Naive thymus-derived CD4-positive, alpha-beta T cell (primary cell): ENCODE measurements at regions not wholly inside any gene's neighbourhood (a gene's known extent, or its start where the extent isn't known, plus 50 kb on each side); places are given as distances from the start of the nearest gene placed in this dataset.

Source experiments
- ATAC-seq: fragments of 150-1000 bp; cut with Tn5 transposase; 2 replicates; pipeline ENCODE4 v1.10.0; 2021; ENCODE audit warnings: mild to moderate bottlenecking, moderate library complexity
- CTCF ChIA-PET: fragments of 350-600 bp; sonication (Branson Sonifier 250); formaldehyde crosslinking; loops from one replicate; lab custom pipeline; 2021; ENCODE audit warnings: antibody characterized with exemption; lab: Charles Lee
- POLR2A ChIA-PET: fragments of 350-600 bp; sonication (Branson Sonifier 250); formaldehyde crosslinking; loops from one replicate; lab custom pipeline; 2021; ENCODE audit warnings: antibody characterized with exemption, inconsistent platforms; lab: Charles Lee
- DNase-seq, 9 donors: peaks; one replicate each; pipeline versions ENCODE4 v3.0.0 to v3.0.0-alpha.2; 2020 to 2022; ENCODE audit warnings: mixed read lengths in 1 of 9
- H3K27ac ChIP-seq: one replicate; pipeline ENCODE4 v1.7.0; 2013; ENCODE audit warnings: mild to moderate bottlenecking, low read depth, low read length, moderate library complexity
- H3K27me3 ChIP-seq, 2 donors: one replicate each; pipeline ENCODE4 v1.7.0; 2013; ENCODE audit warnings: low read length in 2 of 2, mild to moderate bottlenecking in 2 of 2, moderate library complexity in 2 of 2; ENCODE audit not compliant: control insufficient read depth in 2 of 2, insufficient read depth in 2 of 2
- H3K36me3 ChIP-seq, 3 experiments: 1 replicate in 2 of 3; 2 replicates in 1 of 3; pipeline ENCODE4 v1.7.0; 2013; ENCODE audit warnings: low read length in 3 of 3, mild to moderate bottlenecking in 3 of 3, moderate library complexity in 1 of 3; ENCODE audit not compliant: insufficient read depth in 3 of 3, control insufficient read depth in 2 of 3
- H3K4me1 ChIP-seq, 2 donors: one replicate each; pipeline ENCODE4 v1.7.0; 2013; ENCODE audit warnings: low read length in 2 of 2, mild to moderate bottlenecking in 2 of 2, moderate library complexity in 1 of 2; ENCODE audit not compliant: control insufficient read depth in 2 of 2, insufficient read depth in 2 of 2
- H3K4me3 ChIP-seq: 2 replicates; pipeline ENCODE4 v1.7.0; 2013; ENCODE audit warnings: mild to moderate bottlenecking, low read length
- H3K9me3 ChIP-seq, 3 experiments: 1 replicate in 2 of 3; 2 replicates in 1 of 3; pipeline ENCODE4 v1.7.0; 2013; ENCODE audit warnings: low read length in 3 of 3; ENCODE audit not compliant: control insufficient read depth in 2 of 3
- H3K27ac Mint-ChIP-seq, 9 donors: one replicate each; pipeline ENCODE4 v1.8.0; 2020 to 2022; ENCODE audit warnings: mixed read lengths in 9 of 9, mild to moderate bottlenecking in 8 of 9, moderate library complexity in 5 of 9, inconsistent platforms in 2 of 9
- H3K27me3 Mint-ChIP-seq, 5 donors: one replicate each; pipeline ENCODE4 v1.8.0; 2021 to 2022; ENCODE audit warnings: mixed read lengths in 5 of 5, mild to moderate bottlenecking in 1 of 5
- H3K36me3 Mint-ChIP-seq, 5 donors: one replicate each; pipeline ENCODE4 v1.8.0; 2020 to 2022; ENCODE audit warnings: mixed read lengths in 5 of 5, mild to moderate bottlenecking in 3 of 5, inconsistent platforms in 1 of 5
- H3K4me1 Mint-ChIP-seq, 7 donors: one replicate each; pipeline ENCODE4 v1.8.0; 2020 to 2022; ENCODE audit warnings: mixed read lengths in 7 of 7, mild to moderate bottlenecking in 3 of 7, inconsistent platforms in 1 of 7
- H3K4me3 Mint-ChIP-seq, 10 donors: one replicate each; pipeline ENCODE4 v1.8.0; 2020 to 2022; ENCODE audit warnings: mild to moderate bottlenecking in 10 of 10, mixed read lengths in 10 of 10, moderate library complexity in 6 of 10, inconsistent platforms in 2 of 10
- H3K9me3 Mint-ChIP-seq, 11 donors: one replicate each; pipeline ENCODE4 v1.8.0; 2020 to 2022; ENCODE audit warnings: mixed read lengths in 11 of 11, mild to moderate bottlenecking in 4 of 11, inconsistent platforms in 1 of 11, moderate library complexity in 1 of 11
- intact Hi-C, 2 donors: fragments of 100-400 bp; cut with micrococcal nuclease; formaldehyde crosslinking; loops; one replicate each; pipeline ENCODE4 v1.15.1; 2023

DNA sequence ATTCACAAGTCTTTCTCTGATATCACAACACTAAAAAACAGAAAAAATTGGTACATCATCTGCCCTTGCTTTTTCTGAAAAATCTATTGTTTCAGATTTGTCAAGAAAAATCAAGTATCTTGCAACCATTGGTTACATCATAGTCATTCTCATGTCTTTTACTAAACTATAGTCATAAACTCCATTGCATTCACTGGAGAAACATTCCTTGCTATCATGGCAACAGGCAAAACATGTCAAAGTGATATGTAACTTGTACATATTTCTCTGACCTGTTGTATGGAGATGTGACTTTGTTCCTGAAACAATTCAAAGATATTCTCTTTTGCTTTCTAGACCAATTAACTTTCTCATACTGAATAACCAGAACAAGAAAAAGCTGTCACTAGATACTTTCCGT lies 121.9 kb upstream of the ANK2 start:
- H3K36me3 ChIP-seq: no peaks in the 10 kb centered on the region
- H3K27me3 ChIP-seq: no peaks in the 10 kb centered on the region
- intact Hi-C loops: no loop called here
- ChIA-PET CTCF (no interaction called here), POLR2A (no interaction called here)
- Mint-ChIP-seq H3K36me3 (no peaks in the 10 kb centered on the region), H3K27ac (no peak overlapping the region), H3K4me1 (no peaks in the 10 kb centered on the region), H3K4me3 (no peak overlapping the region), H3K27me3 (peaks cover 3 to 32% (median 12%) of the 10 kb centered on the region in 5 donors), H3K9me3 (peaks cover 0 to 3% (median 0%) of the 10 kb centered on the region in 11 donors)
- no peak overlapping the region for H3K4me3 ChIP-seq
- DNase-seq (no peak), ATAC-seq (no peak)
- H3K4me1 ChIP-seq: no peaks in the 10 kb centered on the region
- no peaks in the 10 kb centered on the region for H3K9me3 ChIP-seq
- no peak overlapping the region for H3K27ac ChIP-seq

- Histone ChIP-seq H3K9me3 (no peaks in the 10 kb centered on the region), H3K4me3 (no peak overlapping the region), H3K27ac (no peak overlapping the region), H3K27me3 (no peaks in the 10 kb centered on the region), H3K4me1 (no peaks in the 10 kb centered on the region), H3K36me3 (no peaks in the 10 kb centered on the region)
- intact Hi-C loops: no loop called here
- no peaks in the 10 kb centered on the region for H3K36me3 Mint-ChIP-seq
- no peak for ATAC-seq
- no peaks in the 10 kb centered on the region for H3K4me1 Mint-ChIP-seq
- no peak overlapping the region for H3K27ac Mint-ChIP-seq
- CTCF ChIA-PET: no interaction called here
- no peak overlapping the region for H3K4me3 Mint-ChIP-seq
- POLR2A ChIA-PET: no interaction called here
- no peak for DNase-seq
- peaks cover 0 to 4% (median 0%) of the 10 kb centered on the region in 11 donors for H3K9me3 Mint-ChIP-seq
- H3K27me3 Mint-ChIP-seq: peaks cover 3 to 31% (median 27%) of the 10 kb centered on the region in 5 donors
These were observed 118.5 kb upstream of the ANK2 start for GRCh38 chr4:112931001-112931400.

DNA sequence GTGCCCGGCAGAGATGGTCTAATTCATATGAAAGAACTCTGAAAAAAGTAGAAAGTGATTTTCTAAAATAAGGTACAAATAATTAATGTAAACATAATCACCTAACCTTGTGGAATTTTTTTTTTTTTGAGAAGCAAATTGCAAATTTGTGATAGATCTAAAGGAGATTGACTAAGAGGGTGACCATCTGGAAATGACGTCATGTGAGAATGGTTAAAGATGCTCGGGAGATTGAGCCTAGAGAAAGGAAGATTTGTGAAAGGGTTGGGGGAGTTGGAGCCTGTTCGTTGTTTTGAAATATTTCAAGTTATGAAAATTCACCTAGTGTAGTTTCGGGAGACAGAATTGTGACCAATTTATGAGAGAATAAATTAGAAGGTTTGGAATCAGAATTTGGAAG lies 115.7 kb upstream of the ANK2 start:
- no peak overlapping the region for H3K4me3 ChIP-seq
- no peaks in the 10 kb centered on the region for H3K4me1 ChIP-seq
- H3K27me3 ChIP-seq: no peaks in the 10 kb centered on the region
- no peak overlapping the region for H3K27ac ChIP-seq
- Mint-ChIP-seq H3K4me3 (no peak overlapping the region), H3K27ac (no peak overlapping the region), H3K27me3 (peaks cover 0 to 30% (median 23%) of the 10 kb centered on the region in 5 donors), H3K9me3 (peaks cover 0 to 4% (median 0%) of the 10 kb centered on the region in 11 donors), H3K4me1 (no peaks in the 10 kb centered on the region), H3K36me3 (no peaks in the 10 kb centered on the region)
- ChIA-PET POLR2A (no interaction called here), CTCF (no interaction called here)
- no peaks in the 10 kb centered on the region for H3K9me3 ChIP-seq
- DNase-seq: no peak
- ATAC-seq: no peak
- intact Hi-C loops: no loop called here
- no peaks in the 10 kb centered on the region for H3K36me3 ChIP-seq

GRCh38 chr4:112938461-112939058 lies 110.9 kb upstream of the ANK2 start:
- Histone ChIP-seq H3K27me3 (no peaks in the 10 kb centered on the region), H3K4me1 (no peaks in the 10 kb centered on the region), H3K4me3 (no peak overlapping the region), H3K9me3 (no peaks in the 10 kb centered on the region), H3K27ac (no peak overlapping the region), H3K36me3 (no peaks in the 10 kb centered on the region)
- intact Hi-C loops: loop anchor here (1.0 to 5.0 kb wide), 5 partner anchors 172 to 841 kb away; no protein-coding TSS in a partner anchor
- Mint-ChIP-seq H3K9me3 (peaks cover 0 to 4% (median 0%) of the 10 kb centered on the region in 11 donors), H3K27me3 (peaks cover 9 to 26% (median 23%) of the 10 kb centered on the region in 5 donors), H3K27ac (no peak overlapping the region), H3K4me3 (no peak overlapping the region), H3K4me1 (no peaks in the 10 kb centered on the region), H3K36me3 (no peaks in the 10 kb centered on the region)
- ChIA-PET POLR2A (no interaction called here), CTCF (interaction anchor here (1.7 kb wide), 1 partner anchor 14 kb away, joined by 5 read pairs; no protein-coding TSS in a partner anchor)
- DNase-seq (peak in 3 of 9 donors; percentile 3 to 14 (median 4)), ATAC-seq (no peak)

- intact Hi-C loops: loop anchor here (5.0 kb wide), 3 partner anchors 288 to 843 kb away; no protein-coding TSS in a partner anchor
- POLR2A ChIA-PET: no interaction called here
- H3K4me1 Mint-ChIP-seq: no peaks in the 10 kb centered on the region
These were observed 109.6 kb upstream of the ANK2 start for GRCh38 chr4:112939901-112940300.

GRCh38 chr4:112940336-112940735 lies 109.1 kb upstream of the ANK2 start:
- H3K4me1 ChIP-seq: no peaks in the 10 kb centered on the region
- H3K36me3 ChIP-seq: no peaks in the 10 kb centered on the region
- Mint-ChIP-seq H3K27ac (no peak overlapping the region), H3K4me3 (no peak overlapping the region), H3K4me1 (no peaks in the 10 kb centered on the region), H3K36me3 (no peaks in the 10 kb centered on the region), H3K27me3 (peaks cover 13 to 23% (median 15%) of the 10 kb centered on the region in 5 donors), H3K9me3 (peaks cover 0 to 2% (median 0%) of the 10 kb centered on the region in 11 donors)
- no peaks in the 10 kb centered on the region for H3K27me3 ChIP-seq
- H3K9me3 ChIP-seq: no peaks in the 10 kb centered on the region
- intact Hi-C loops: no loop called here
- no peak overlapping the region for H3K27ac ChIP-seq
- DNase-seq: no peak
- no peak for ATAC-seq
- POLR2A ChIA-PET: no interaction called here
- no peak overlapping the region for H3K4me3 ChIP-seq
- CTCF ChIA-PET: interaction anchor here (0.6 kb wide), 1 partner anchor 311 kb away, joined by 3 read pairs; no protein-coding TSS in a partner anchor

More at GRCh38 chr4:112939901-112940300, 109.6 kb upstream of the ANK2 start:
- Mint-ChIP-seq H3K27ac (no peak overlapping the region), H3K4me3 (no peak overlapping the region), H3K9me3 (peaks cover 0 to 2% (median 0%) of the 10 kb centered on the region in 11 donors), H3K36me3 (no peaks in the 10 kb centered on the region), H3K27me3 (peaks cover 9 to 21% (median 16%) of the 10 kb centered on the region in 5 donors)
- Histone ChIP-seq H3K9me3 (no peaks in the 10 kb centered on the region), H3K4me3 (no peak overlapping the region), H3K36me3 (no peaks in the 10 kb centered on the region), H3K27me3 (no peaks in the 10 kb centered on the region), H3K27ac (no peak overlapping the region), H3K4me1 (no peaks in the 10 kb centered on the region)
- no peak for ATAC-seq
- CTCF ChIA-PET: interaction anchor here (0.6 to 1.7 kb wide), 3 partner anchors 12 to 900 kb away, joined by 3 to 5 read pairs (median 3); no protein-coding TSS in a partner anchor
- no peak for DNase-seq

DNA sequence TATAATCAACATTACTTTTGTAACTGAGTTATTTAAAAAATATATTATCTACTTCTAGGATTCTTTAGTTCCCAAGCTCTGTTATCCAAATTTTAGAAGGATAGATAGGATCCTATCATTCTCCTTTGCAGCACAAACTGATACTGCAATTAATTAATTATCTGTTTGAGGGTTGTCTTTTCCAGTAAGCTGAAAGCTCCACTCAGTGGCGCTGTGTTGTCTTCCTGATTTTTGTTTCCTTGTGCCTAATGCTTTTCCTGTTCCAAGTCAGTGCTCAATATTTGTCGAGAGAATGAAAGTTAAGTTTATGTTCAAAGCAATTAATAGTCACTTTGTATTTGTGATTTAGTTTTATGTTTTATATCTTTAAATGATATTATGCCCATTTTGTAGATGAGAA lies 107.4 kb upstream of the ANK2 start:
- POLR2A ChIA-PET: no interaction called here
- H3K4me1 Mint-ChIP-seq: no peaks in the 10 kb centered on the region
- ATAC-seq (no peak), DNase-seq (no peak)
- no peak overlapping the region for H3K27ac Mint-ChIP-seq
- no peaks in the 10 kb centered on the region for H3K36me3 Mint-ChIP-seq
- H3K4me1 ChIP-seq: no peaks in the 10 kb centered on the region
- H3K27me3 Mint-ChIP-seq: peaks cover 14 to 30% (median 19%) of the 10 kb centered on the region in 5 donors
- intact Hi-C loops: no loop called here
- H3K4me3 Mint-ChIP-seq: no peak overlapping the region
- no peak overlapping the region for H3K4me3 ChIP-seq
- CTCF ChIA-PET: interaction anchor here (1.1 kb wide), 1 partner anchor 10 kb away, joined by 4 read pairs; no protein-coding TSS in a partner anchor
- H3K36me3 ChIP-seq: no peaks in the 10 kb centered on the region
- H3K9me3 ChIP-seq: no peaks in the 10 kb centered on the region
- H3K27ac ChIP-seq: no peak overlapping the region
- peaks cover 0 to 2% (median 0%) of the 10 kb centered on the region in 11 donors for H3K9me3 Mint-ChIP-seq
- no peaks in the 10 kb centered on the region for H3K27me3 ChIP-seq
